A549 (cell line): ENCODE measurements at regions not wholly inside any gene's neighbourhood (a gene's known extent, or its start where the extent isn't known, plus 50 kb on each side); places are given as distances from the start of the nearest gene placed in this dataset.

ENCODE experiments used
- ATAC-seq, 2 experiments: fragments of 200-7000 bp in 1 of 2; fragments of >200 bp in 1 of 2; cut with Nextera tagmentation in 1 of 2; cut with Tn5 transposase in 1 of 2; 3 replicates each; pipeline versions ENCODE4 v1.8.0 to v1.9.1; 2018 to 2020; ENCODE audit warnings: mild to moderate bottlenecking in 1 of 2, moderate library complexity in 1 of 2
- CTCF ChIA-PET: fragments of 300-600 bp; sonication (Branson Sonifier 250); formaldehyde crosslinking; extraction: SDS; loops from one replicate; lab custom pipeline; 2021; ENCODE audit warnings: antibody characterized with exemption, inconsistent platforms; lab: Yijun Ruan, JAX
- POLR2A ChIA-PET: fragments of 350-600 bp; formaldehyde crosslinking; extraction: SDS; loops from one replicate; lab custom pipeline; 2021; ENCODE audit warnings: antibody characterized with exemption, inconsistent platforms; lab: Yijun Ruan, JAX
- DNase-seq, 2 experiments: peaks; one replicate each; pipeline versions ENCODE4 v3.0.0 to v3.0.0-alpha.2; 2011 to 2016; ENCODE audit warnings: low read depth in 1 of 2, low spot score in 1 of 2
- FAIRE-seq: peaks from 2 replicates; lab custom pipeline; 2011; peaks lifted over from hg19 to GRCh38; lab: Jason Lieb, UNC
- H3K27ac ChIP-seq, 2 experiments: fragments of >200 bp; sonication (Bioruptor Twin); formaldehyde crosslinking; 3 replicates each; pipeline ENCODE4 v1.5.1; 2016 to 2017
- H3K4me1 ChIP-seq: fragments of >200 bp; sonication (Bioruptor Twin); formaldehyde crosslinking; 3 replicates; pipeline ENCODE4 v1.6.1; 2016
- H3K4me2 ChIP-seq: fragments of >200 bp; sonication (Bioruptor Twin); formaldehyde crosslinking; 3 replicates; pipeline ENCODE4 v1.6.1; 2016
- H3K4me3 ChIP-seq: fragments of >200 bp; sonication (Bioruptor Twin); formaldehyde crosslinking; 3 replicates; pipeline ENCODE4 v1.5.1; 2016
- H3K9me3 ChIP-seq: fragments of >200 bp; sonication (Bioruptor Twin); formaldehyde crosslinking; 3 replicates; pipeline ENCODE4 v1.6.1; 2016
- CBX2 ChIP-seq: fragments of 200-600 bp; sonication (generic); IDR thresholded peaks from 2 replicates; pipeline ENCODE4 v1.6.1; 2016; ENCODE audit warnings: low read depth, mild to moderate bottlenecking, borderline replicate concordance
- CBX8 ChIP-seq: fragments of 200-600 bp; sonication (generic); IDR thresholded peaks from 2 replicates; pipeline ENCODE4 v1.6.1; 2016
- CHD2 ChIP-seq: fragments of 150-350 bp; IDR thresholded peaks from 2 replicates; pipeline ENCODE4 v1.6.1; 2014; ENCODE audit warnings: low read length; ENCODE audit not compliant: partially characterized antibody
- FOSB ChIP-seq: fragments of 250-450 bp; sonication (Bioruptor Pico); IDR thresholded peaks from 2 replicates; pipeline ENCODE4 v1.5.0; 2020; ENCODE audit warnings: mild to moderate bottlenecking, moderate library complexity
- FOSL2 ChIP-seq, 2 experiments: fragments of 450-650 bp in 1 of 2; fragments of >200 bp in 1 of 2; sonication (Bioruptor Twin) in 1 of 2; formaldehyde crosslinking; IDR thresholded peaks; 2 replicates each; pipeline versions ENCODE4 v1.5.0 to v1.6.1; 2016 to 2020; ENCODE audit warnings: mild to moderate bottlenecking in 1 of 2, moderate library complexity in 1 of 2
- FOXS1 ChIP-seq: fragments of 250-450 bp; sonication (Bioruptor Pico); IDR thresholded peaks from 2 replicates; pipeline ENCODE4 v1.5.0; 2020; ENCODE audit warnings: mild to moderate bottlenecking, moderate library complexity
- GATA3 ChIP-seq: IDR thresholded peaks from 2 replicates; pipeline ENCODE4 v1.6.1; 2012; ENCODE audit warnings: borderline replicate concordance
- HOXA7 ChIP-seq: fragments of 250-450 bp; sonication (Bioruptor Pico); IDR thresholded peaks from 2 replicates; pipeline ENCODE4 v1.5.0; 2020; ENCODE audit warnings: mild to moderate bottlenecking, moderate library complexity
- HOXB13 ChIP-seq: fragments of 250-450 bp; sonication (Bioruptor Pico); IDR thresholded peaks from 2 replicates; pipeline ENCODE4 v1.5.0; 2020; ENCODE audit warnings: low read depth, mild to moderate bottlenecking, moderate library complexity
- JUN ChIP-seq, 2 experiments: fragments of >200 bp; sonication (Bioruptor Twin); formaldehyde crosslinking; IDR thresholded peaks; 2 replicates in 1 of 2; 3 replicates in 1 of 2; pipeline ENCODE4 v1.6.1; 2016 to 2017
- POLR2A ChIP-seq: IDR thresholded peaks from 2 replicates; pipeline ENCODE4 v1.6.1; 2012; ENCODE audit warnings: mild to moderate bottlenecking, low read length
- RFX5 ChIP-seq: fragments of 450-650 bp; IDR thresholded peaks from 2 replicates; pipeline ENCODE4 v1.7.1; 2014; ENCODE audit warnings: antibody characterized with exemption, mild to moderate bottlenecking, moderate library complexity
- SREBF2 ChIP-seq: fragments of 450-650 bp; IDR thresholded peaks from 2 replicates; pipeline ENCODE4 v1.6.1; 2014; ENCODE audit warnings: mild to moderate bottlenecking, moderate library complexity
- WGBS: methylation state at CpG from one replicate; pipeline ENCODE4 v1.1.6; 2017; ENCODE audit errors: missing lambda C conversion rate; 5-methylcytosine and 5-hydroxymethylcytosine counted together
- TF ChIP-seq, protein P1 (sequence below): fragments of >200 bp; sonication (Bioruptor Twin); formaldehyde crosslinking; IDR thresholded peaks from 3 replicates; pipeline ENCODE4 v1.6.1; 2016
- TF ChIP-seq, protein P2 (sequence below): fragments of 450-650 bp; IDR thresholded peaks from 2 replicates; pipeline ENCODE4 v1.6.1; 2014; ENCODE audit warnings: antibody characterized with exemption
- TF ChIP-seq, protein P3 (sequence below): fragments of 150-350 bp; IDR thresholded peaks from 2 replicates; pipeline ENCODE4 v1.6.1; 2014; ENCODE audit warnings: low read depth, mild to moderate bottlenecking, low read length
- TF ChIP-seq, protein P4 (sequence below): IDR thresholded peaks from 2 replicates; pipeline ENCODE4 v1.6.1; 2012
- TF ChIP-seq, protein P5 (sequence below): fragments of >200 bp; sonication (Bioruptor Twin); formaldehyde crosslinking; IDR thresholded peaks from 3 replicates; pipeline ENCODE4 v1.5.1; 2016

DNA sequence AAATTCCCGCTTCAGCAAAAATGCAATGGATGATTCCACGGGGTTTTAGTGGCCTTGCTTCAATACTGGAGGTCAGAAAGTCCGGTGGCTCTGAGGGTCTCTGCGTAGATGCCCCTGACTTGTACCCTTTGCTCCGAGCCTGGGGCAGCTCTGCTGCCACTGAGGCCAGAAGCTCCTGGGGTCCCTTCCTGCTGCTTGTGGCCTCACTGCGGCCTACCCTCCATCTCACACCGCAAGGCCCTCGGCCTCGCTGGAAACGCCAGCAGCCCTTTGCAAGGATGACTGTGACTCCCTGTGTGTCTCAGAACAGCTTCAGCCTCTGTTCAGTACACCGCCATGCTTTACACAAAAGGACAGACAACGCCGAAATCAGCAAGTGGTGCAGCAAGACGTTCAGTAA is 244.8 kb downstream of the ACTR3B start:
- DNase-seq = no peak
- FAIRE-seq = no peak
- CTCF ChIA-PET = interaction anchor here (0.8 kb wide), 1 partner anchor 51 kb away, joined by 3 read pairs; no protein-coding TSS in a partner anchor
- Histone ChIP-seq H3K27ac (no peak overlapping the region), H3K4me3 (no peak overlapping the region), H3K9me3 (no peaks in the 10 kb centered on the region), H3K4me2 (no peak overlapping the region), H3K4me1 (no peaks in the 10 kb centered on the region)
- 43% methylated on average over 14 of the region's 14 CpGs for WGBS
- ATAC-seq = no peak
- POLR2A ChIA-PET = no interaction called here
- TF ChIP-seq CHD2 (no peak), SREBF2 (no peak)
- TF ChIP-seq, protein P1, sequence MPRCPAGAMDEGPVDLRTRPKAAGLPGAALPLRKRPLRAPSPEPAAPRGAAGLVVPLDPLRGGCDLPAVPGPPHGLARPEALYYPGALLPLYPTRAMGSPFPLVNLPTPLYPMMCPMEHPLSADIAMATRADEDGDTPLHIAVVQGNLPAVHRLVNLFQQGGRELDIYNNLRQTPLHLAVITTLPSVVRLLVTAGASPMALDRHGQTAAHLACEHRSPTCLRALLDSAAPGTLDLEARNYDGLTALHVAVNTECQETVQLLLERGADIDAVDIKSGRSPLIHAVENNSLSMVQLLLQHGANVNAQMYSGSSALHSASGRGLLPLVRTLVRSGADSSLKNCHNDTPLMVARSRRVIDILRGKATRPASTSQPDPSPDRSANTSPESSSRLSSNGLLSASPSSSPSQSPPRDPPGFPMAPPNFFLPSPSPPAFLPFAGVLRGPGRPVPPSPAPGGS = no peak

DNA sequence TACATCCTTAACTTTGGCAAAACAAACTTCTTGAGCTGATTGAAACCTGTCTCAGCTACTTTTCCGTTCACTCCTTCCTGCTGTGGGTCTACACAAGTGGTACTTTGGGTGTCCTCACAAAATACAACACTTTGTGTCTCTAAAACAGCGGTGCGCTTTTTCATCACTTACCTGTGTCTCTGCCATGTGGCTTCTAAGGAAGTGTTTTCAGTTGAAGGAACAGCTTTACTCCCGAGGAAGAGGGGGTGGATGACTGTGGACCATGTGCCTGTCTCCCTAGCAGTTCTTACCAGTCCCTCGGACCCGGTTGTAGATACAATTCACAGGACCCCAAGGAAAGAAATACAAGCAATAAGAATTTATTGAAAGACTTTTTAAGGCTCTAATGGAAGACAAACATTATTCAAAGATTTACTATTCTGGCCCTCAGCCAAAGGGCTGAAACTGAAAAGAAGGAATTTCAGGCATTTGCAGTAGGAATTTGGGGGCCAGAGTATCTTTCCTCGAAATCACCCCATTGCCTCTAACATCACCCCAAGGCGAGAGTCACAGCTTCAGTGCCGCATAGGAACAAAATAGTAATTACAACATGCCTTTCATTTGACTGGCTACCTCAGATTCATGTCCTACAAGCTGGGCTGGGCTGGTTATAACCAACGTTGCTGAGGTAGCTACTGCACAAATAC is 246.3 kb downstream of the ACTR3B start:
- 14% methylated on average over 10 of the region's 10 CpGs for WGBS
- no peak for ATAC-seq
- no peak overlapping the region for H3K4me2 ChIP-seq
- FAIRE-seq = no peak
- no peak for DNase-seq
- POLR2A ChIA-PET = no interaction called here
- H3K4me3 ChIP-seq = no peak overlapping the region
- CTCF ChIA-PET = interaction anchor here (1.2 kb wide), 1 partner anchor 366 kb away, joined by 3 read pairs; no protein-coding TSS in a partner anchor
- no peaks in the 10 kb centered on the region for H3K9me3 ChIP-seq
- no peaks in the 10 kb centered on the region for H3K4me1 ChIP-seq
- TF ChIP-seq, protein P2, sequence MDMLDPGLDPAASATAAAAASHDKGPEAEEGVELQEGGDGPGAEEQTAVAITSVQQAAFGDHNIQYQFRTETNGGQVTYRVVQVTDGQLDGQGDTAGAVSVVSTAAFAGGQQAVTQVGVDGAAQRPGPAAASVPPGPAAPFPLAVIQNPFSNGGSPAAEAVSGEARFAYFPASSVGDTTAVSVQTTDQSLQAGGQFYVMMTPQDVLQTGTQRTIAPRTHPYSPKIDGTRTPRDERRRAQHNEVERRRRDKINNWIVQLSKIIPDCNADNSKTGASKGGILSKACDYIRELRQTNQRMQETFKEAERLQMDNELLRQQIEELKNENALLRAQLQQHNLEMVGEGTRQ = no peak
- TF ChIP-seq HOXA7 (no peak), JUN (IDR thresholded peaks at IDR 0.05) (no peak), HOXB13 (CRISPR knock-in tag) (no peak), FOSL2 (IDR thresholded peaks at IDR 0.05) (no peak), FOSL2 (CRISPR knock-in tag; IDR thresholded peaks at IDR 0.05) (no peak), FOXS1 (CRISPR knock-in tag) (no peak), RFX5 (no peak), CBX8 (no peak)
- H3K27ac ChIP-seq = no peak overlapping the region

DNA sequence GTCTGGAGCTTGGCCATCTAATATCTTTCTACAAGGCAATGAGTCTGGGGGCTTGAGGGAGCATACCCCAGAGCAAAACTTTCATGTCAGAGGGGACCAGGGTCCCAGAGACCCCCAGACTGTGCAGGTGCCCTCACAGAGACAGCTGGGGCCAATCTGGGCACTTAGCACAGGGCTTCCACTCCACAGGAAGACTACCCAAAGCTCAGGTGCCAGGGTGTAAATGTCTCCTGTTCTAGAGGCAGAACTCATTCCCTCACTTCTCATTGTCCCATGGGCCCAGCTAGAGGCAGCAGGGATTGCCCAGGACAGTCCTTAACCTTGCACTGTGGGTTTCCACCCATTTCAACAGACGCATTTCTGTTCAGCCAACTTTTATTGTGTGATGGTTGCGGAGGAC is 246.9 kb downstream of the ACTR3B start:
- CTCF ChIA-PET = interaction anchor here (1.2 kb wide), 1 partner anchor 365 kb away, joined by 3 read pairs; no protein-coding TSS in a partner anchor
- H3K4me3 ChIP-seq = no peak overlapping the region

DNA sequence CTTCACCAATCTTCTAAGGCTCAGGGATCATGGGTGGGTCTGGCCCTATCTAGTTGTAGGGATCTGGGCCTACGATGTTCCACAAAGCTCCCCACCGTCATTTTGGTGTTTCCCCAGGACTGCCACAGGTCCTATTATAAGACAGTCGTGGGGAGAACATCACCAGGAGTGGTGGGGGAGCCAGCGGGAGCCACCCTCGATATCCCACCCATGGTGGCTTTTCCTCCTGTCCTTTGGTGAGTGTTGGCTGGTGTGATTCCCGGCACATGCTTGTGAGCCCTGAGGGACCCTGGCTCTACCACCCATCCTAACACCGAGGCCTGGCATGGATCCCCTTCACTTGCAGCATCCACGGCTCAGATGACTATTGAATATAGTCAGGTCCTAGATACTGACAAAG is 247.4 kb downstream of the ACTR3B start:
- DNase-seq = no peak
- Histone ChIP-seq H3K4me3 (no peak overlapping the region), H3K9me3 (no peaks in the 10 kb centered on the region), H3K4me1 (no peaks in the 10 kb centered on the region), H3K27ac (no peak overlapping the region), H3K4me2 (no peak overlapping the region)
- FAIRE-seq = no peak
- no peak for ATAC-seq
- POLR2A ChIA-PET = no interaction called here
- WGBS = 19% methylated on average over 8 of the region's 8 CpGs
- CTCF ChIA-PET = no interaction called here
- TF ChIP-seq POLR2A = no peak
- TF ChIP-seq CBX2 = no peak
- TF ChIP-seq FOSB (CRISPR knock-in tag) = no peak
- TF ChIP-seq, protein P3, sequence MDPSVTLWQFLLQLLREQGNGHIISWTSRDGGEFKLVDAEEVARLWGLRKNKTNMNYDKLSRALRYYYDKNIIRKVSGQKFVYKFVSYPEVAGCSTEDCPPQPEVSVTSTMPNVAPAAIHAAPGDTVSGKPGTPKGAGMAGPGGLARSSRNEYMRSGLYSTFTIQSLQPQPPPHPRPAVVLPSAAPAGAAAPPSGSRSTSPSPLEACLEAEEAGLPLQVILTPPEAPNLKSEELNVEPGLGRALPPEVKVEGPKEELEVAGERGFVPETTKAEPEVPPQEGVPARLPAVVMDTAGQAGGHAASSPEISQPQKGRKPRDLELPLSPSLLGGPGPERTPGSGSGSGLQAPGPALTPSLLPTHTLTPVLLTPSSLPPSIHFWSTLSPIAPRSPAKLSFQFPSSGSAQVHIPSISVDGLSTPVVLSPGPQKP = no peak
- TF ChIP-seq, protein P4, sequence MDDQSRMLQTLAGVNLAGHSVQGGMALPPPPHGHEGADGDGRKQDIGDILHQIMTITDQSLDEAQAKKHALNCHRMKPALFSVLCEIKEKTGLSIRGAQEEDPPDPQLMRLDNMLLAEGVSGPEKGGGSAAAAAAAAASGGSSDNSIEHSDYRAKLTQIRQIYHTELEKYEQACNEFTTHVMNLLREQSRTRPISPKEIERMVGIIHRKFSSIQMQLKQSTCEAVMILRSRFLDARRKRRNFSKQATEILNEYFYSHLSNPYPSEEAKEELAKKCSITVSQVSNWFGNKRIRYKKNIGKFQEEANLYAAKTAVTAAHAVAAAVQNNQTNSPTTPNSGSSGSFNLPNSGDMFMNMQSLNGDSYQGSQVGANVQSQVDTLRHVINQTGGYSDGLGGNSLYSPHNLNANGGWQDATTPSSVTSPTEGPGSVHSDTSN = no peak
- TF ChIP-seq, protein P5, sequence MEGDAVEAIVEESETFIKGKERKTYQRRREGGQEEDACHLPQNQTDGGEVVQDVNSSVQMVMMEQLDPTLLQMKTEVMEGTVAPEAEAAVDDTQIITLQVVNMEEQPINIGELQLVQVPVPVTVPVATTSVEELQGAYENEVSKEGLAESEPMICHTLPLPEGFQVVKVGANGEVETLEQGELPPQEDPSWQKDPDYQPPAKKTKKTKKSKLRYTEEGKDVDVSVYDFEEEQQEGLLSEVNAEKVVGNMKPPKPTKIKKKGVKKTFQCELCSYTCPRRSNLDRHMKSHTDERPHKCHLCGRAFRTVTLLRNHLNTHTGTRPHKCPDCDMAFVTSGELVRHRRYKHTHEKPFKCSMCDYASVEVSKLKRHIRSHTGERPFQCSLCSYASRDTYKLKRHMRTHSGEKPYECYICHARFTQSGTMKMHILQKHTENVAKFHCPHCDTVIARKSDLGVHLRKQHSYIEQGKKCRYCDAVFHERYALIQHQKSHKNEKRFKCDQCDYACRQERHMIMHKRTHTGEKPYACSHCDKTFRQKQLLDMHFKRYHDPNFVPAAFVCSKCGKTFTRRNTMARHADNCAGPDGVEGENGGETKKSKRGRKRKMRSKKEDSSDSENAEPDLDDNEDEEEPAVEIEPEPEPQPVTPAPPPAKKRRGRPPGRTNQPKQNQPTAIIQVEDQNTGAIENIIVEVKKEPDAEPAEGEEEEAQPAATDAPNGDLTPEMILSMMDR = no peak
- TF ChIP-seq RFX5 = no peak
- TF ChIP-seq, protein P1 = no peak

More for the DNA sequence above, 246.9 kb downstream of the ACTR3B start:
- no peak for TF ChIP-seq GATA3
- TF ChIP-seq, all 56 proteins: peak for 0
- POLR2A ChIA-PET = no interaction called here
- Histone ChIP-seq H3K4me2 (no peak overlapping the region), H3K4me1 (no peaks in the 10 kb centered on the region), H3K9me3 (no peaks in the 10 kb centered on the region), H3K27ac (no peak overlapping the region)
- FAIRE-seq (no peak), DNase-seq (no peak), ATAC-seq (no peak)
- 69% methylated on average over 2 of the region's 2 CpGs for WGBS
